GM18519 (cell line): ENCODE measurements at regions not wholly inside any gene's neighbourhood (a gene's known extent, or its start where the extent isn't known, plus 50 kb on each side); places are given as distances from the start of the nearest gene placed in this dataset.
"Not testable (repeated sequence)": the region's sequence is repeated elsewhere in the genome, so short reads cannot be mapped to it uniquely, and the experiment has no call there.

ENCODE experiments used
- ATAC-seq: cut with Tn5 transposase; IDR thresholded peaks from one replicate; pipeline ENCODE4 v1.9.1; 2021; ENCODE audit warnings: mild to moderate bottlenecking, moderate library complexity; ENCODE audit not compliant: unreplicated experiment, low FRiP score

GRCh38 chrX:39675619-39676018 is 422.1 kb downstream of the BCOR start:
- ATAC-seq = no peak

GRCh38 chrX:39676434-39676833 is 421.3 kb downstream of the BCOR start:
- ATAC-seq = no peak

- no peak for ATAC-seq
These were observed 420.2 kb downstream of the BCOR start for GRCh38 chrX:39677585-39677977.

- ATAC-seq = no peak
These were observed 419.6 kb downstream of the BCOR start for GRCh38 chrX:39677978-39678791.

- no peak for ATAC-seq
These were observed 418.8 kb downstream of the BCOR start for GRCh38 chrX:39678914-39679313.

GRCh38 chrX:39679497-39680157 is 418.1 kb downstream of the BCOR start:
- ATAC-seq = no peak

GRCh38 chrX:39681885-39682284 is 415.9 kb downstream of the BCOR start:
- no peak for ATAC-seq

GRCh38 chrX:39682778-39683177 is 415.0 kb downstream of the BCOR start:
- no peak for ATAC-seq

GRCh38 chrX:39688219-39688575 is 409.6 kb downstream of the BCOR start:
- no peak for ATAC-seq

- ATAC-seq = no peak
These were observed 409.0 kb downstream of the BCOR start for GRCh38 chrX:39688576-39689375.

GRCh38 chrX:39689376-39690104 is 408.2 kb downstream of the BCOR start:
- ATAC-seq = no peak

- ATAC-seq = no peak
These were observed 407.0 kb downstream of the BCOR start for GRCh38 chrX:39690541-39691415.

GRCh38 chrX:39691724-39692123 is 406.0 kb downstream of the BCOR start:
- ATAC-seq = no peak

GRCh38 chrX:39692796-39693195 is 405.0 kb downstream of the BCOR start:
- no peak for ATAC-seq

GRCh38 chrX:39693298-39693697 is 404.5 kb downstream of the BCOR start:
- ATAC-seq = no peak

- not testable (repeated sequence) for ATAC-seq
These were observed 395.1 kb downstream of the BCOR start for GRCh38 chrX:39702636-39703035.

- ATAC-seq = no peak
These were observed 394.5 kb downstream of the BCOR start for GRCh38 chrX:39703307-39703706.

- ATAC-seq = no peak
These were observed 393.2 kb downstream of the BCOR start for GRCh38 chrX:39704590-39704989.

GRCh38 chrX:39705290-39705689 is 392.5 kb downstream of the BCOR start:
- no peak for ATAC-seq

- ATAC-seq = no peak
These were observed 388.4 kb downstream of the BCOR start for GRCh38 chrX:39709364-39709763.
